Small intestine (tissue), 7 donors: ENCODE measurements at regions not wholly inside any gene's neighbourhood (a gene's known extent, or its start where the extent isn't known, plus 50 kb on each side); places are given as distances from the start of the nearest gene placed in this dataset.
"Not testable (repeated sequence)": the region's sequence is repeated elsewhere in the genome, so short reads cannot be mapped to it uniquely, and the experiment has no call there.

Experiments
- DNase-seq, 2 donors: peaks; one replicate each; pipeline versions ENCODE4 v3.0.0 to v3.0.0-alpha.2; 2013
- FAIRE-seq: peaks from 2 replicates; lab custom pipeline; 2012; peaks lifted over from hg19 to GRCh38; lab: Jason Lieb, UNC
- H3K27ac ChIP-seq, 3 donors: one replicate each; pipeline ENCODE4 v1.5.1; 2013; ENCODE audit warnings: low read length in 2 of 3, mild to moderate bottlenecking in 2 of 3, control low read depth in 1 of 3, inconsistent platforms in 1 of 3, low read depth in 1 of 3, moderate library complexity in 1 of 3
- H3K27me3 ChIP-seq, 3 donors: one replicate each; pipeline ENCODE4 v1.6.1; 2013; ENCODE audit warnings: low read length in 3 of 3, inconsistent platforms in 1 of 3; ENCODE audit not compliant: control insufficient read depth in 3 of 3, insufficient read depth in 3 of 3
- H3K36me3 ChIP-seq, 3 donors: one replicate each; pipeline ENCODE4 v1.6.1; 2013; ENCODE audit warnings: low read length in 3 of 3, inconsistent platforms in 1 of 3, low read depth in 1 of 3, mild to moderate bottlenecking in 1 of 3, moderate library complexity in 1 of 3; ENCODE audit not compliant: control insufficient read depth in 3 of 3, insufficient read depth in 2 of 3
- H3K4me1 ChIP-seq, 3 donors: one replicate each; pipeline ENCODE4 v1.6.1; 2013; ENCODE audit warnings: low read length in 2 of 3, inconsistent platforms in 1 of 3, low read depth in 1 of 3, mild to moderate bottlenecking in 1 of 3, moderate library complexity in 1 of 3; ENCODE audit not compliant: control insufficient read depth in 3 of 3, insufficient read depth in 2 of 3
- H3K4me3 ChIP-seq, 3 donors: one replicate each; pipeline ENCODE4 v1.5.1; 2013; ENCODE audit warnings: low read length in 3 of 3, control low read depth in 1 of 3, inconsistent platforms in 1 of 3, low read depth in 1 of 3, mild to moderate bottlenecking in 1 of 3, moderate library complexity in 1 of 3
- H3K9me3 ChIP-seq, 2 donors: one replicate each; pipeline ENCODE4 v1.6.1; 2013; ENCODE audit warnings: low read depth in 1 of 2, low read length in 1 of 2; ENCODE audit not compliant: control insufficient read depth in 2 of 2, insufficient read depth in 1 of 2
- WGBS, 3 donors: extraction: QIAGEN DNeasy Blood & Tissue Kit; methylation state at CpG; one replicate each; pipeline ENCODE4 v1.1.7; 2013; 5-methylcytosine and 5-hydroxymethylcytosine counted together
- donor health status: healthy with polysubstance abuse.
- donor health status: control.
- donor health status: control.
- donor health status: Bipolar disorder and iron deficiency.
- donor health status: healthy.

- H3K27me3 ChIP-seq, H3K9me3 ChIP-seq, H3K27ac ChIP-seq, DNase-seq, FAIRE-seq, H3K4me3 ChIP-seq, H3K36me3 ChIP-seq, H3K4me1 ChIP-seq: not testable (repeated sequence)
- WGBS, 3 donors = 94 to 96% (median 96%) methylated on average over 5 of the region's 5 CpGs
These were observed 86.9 kb upstream of the FZD7 start for GRCh38 chr2:201946746-201947145.

- Histone ChIP-seq H3K4me1 (peaks cover 0 to 6% (median 0%) of the 10 kb centered on the region in 3 donors), H3K36me3 (no peaks in the 10 kb centered on the region), H3K9me3 (no peaks in the 10 kb centered on the region), H3K27ac (no peak overlapping the region), H3K27me3 (no peaks in the 10 kb centered on the region), H3K4me3 (no peak overlapping the region)
- FAIRE-seq = no peak
- no peak for DNase-seq
These were observed 86.4 kb upstream of the FZD7 start for GRCh38 chr2:201947287-201947686.

- DNase-seq (no peak), FAIRE-seq (no peak)
- H3K27ac ChIP-seq = no peak overlapping the region
- no peak overlapping the region for H3K4me3 ChIP-seq
- H3K4me1 ChIP-seq = peaks cover 0 to 6% (median 0%) of the 10 kb centered on the region in 3 donors
- H3K36me3 ChIP-seq = no peaks in the 10 kb centered on the region
- WGBS, 3 donors = 56 to 81% (median 66%) methylated on average over 22 of the region's 22 CpGs
- H3K9me3 ChIP-seq = no peaks in the 10 kb centered on the region
- no peaks in the 10 kb centered on the region for H3K27me3 ChIP-seq
These were observed 84.3 kb upstream of the FZD7 start for GRCh38 chr2:201949181-201949926.

GRCh38 chr2:201949927-201950246 is 83.8 kb upstream of the FZD7 start:
- FAIRE-seq (no peak), DNase-seq (no peak)
- Histone ChIP-seq H3K27ac (no peak overlapping the region), H3K27me3 (no peaks in the 10 kb centered on the region), H3K36me3 (no peaks in the 10 kb centered on the region), H3K4me1 (peaks cover 0 to 4% (median 0%) of the 10 kb centered on the region in 3 donors), H3K4me3 (no peak overlapping the region), H3K9me3 (no peaks in the 10 kb centered on the region)
- 93% methylated on average over 8 of the region's 8 CpGs for WGBS, 3 donors

- no peaks in the 10 kb centered on the region for H3K4me1 ChIP-seq
- no peaks in the 10 kb centered on the region for H3K36me3 ChIP-seq
- H3K27ac ChIP-seq = no peak overlapping the region
- 74 to 79% (median 79%) methylated on average over 6 of the region's 6 CpGs for WGBS, 3 donors
- no peak overlapping the region for H3K4me3 ChIP-seq
- no peaks in the 10 kb centered on the region for H3K9me3 ChIP-seq
- DNase-seq (no peak), FAIRE-seq (no peak)
- H3K27me3 ChIP-seq = no peaks in the 10 kb centered on the region
These were observed 83.0 kb upstream of the FZD7 start for GRCh38 chr2:201950606-201951005.

GRCh38 chr2:201952187-201952586 is 81.5 kb upstream of the FZD7 start:
- Histone ChIP-seq H3K27ac (no peak overlapping the region), H3K9me3 (no peaks in the 10 kb centered on the region), H3K36me3 (no peaks in the 10 kb centered on the region), H3K27me3 (no peaks in the 10 kb centered on the region), H3K4me3 (no peak overlapping the region), H3K4me1 (no peaks in the 10 kb centered on the region)
- FAIRE-seq (no peak), DNase-seq (no peak)
- WGBS, 3 donors = 81 to 90% (median 82%) methylated on average over 5 of the region's 5 CpGs

- no peaks in the 10 kb centered on the region for H3K4me1 ChIP-seq
- FAIRE-seq (no peak), DNase-seq (no peak)
- no peaks in the 10 kb centered on the region for H3K9me3 ChIP-seq
- H3K27me3 ChIP-seq = no peaks in the 10 kb centered on the region
- no peak overlapping the region for H3K27ac ChIP-seq
- 81 to 93% (median 85%) methylated on average over 4 of the region's 4 CpGs for WGBS, 3 donors
- H3K4me3 ChIP-seq = no peak overlapping the region
- no peaks in the 10 kb centered on the region for H3K36me3 ChIP-seq
These were observed 80.3 kb upstream of the FZD7 start for GRCh38 chr2:201953396-201953795.

- Histone ChIP-seq H3K9me3 (no peaks in the 10 kb centered on the region), H3K27me3 (no peaks in the 10 kb centered on the region), H3K4me3 (no peak overlapping the region), H3K4me1 (no peaks in the 10 kb centered on the region), H3K36me3 (no peaks in the 10 kb centered on the region), H3K27ac (no peak overlapping the region)
- 53 to 69% (median 53%) methylated on average over 4 of the region's 4 CpGs for WGBS, 3 donors
- no peak for DNase-seq
- FAIRE-seq = no peak
These were observed 79.8 kb upstream of the FZD7 start for GRCh38 chr2:201953880-201954279.

- 82 to 88% (median 83%) methylated on average over 5 of the region's 5 CpGs for WGBS, 3 donors
- Histone ChIP-seq H3K27ac (no peak overlapping the region), H3K36me3 (no peaks in the 10 kb centered on the region), H3K4me3 (no peak overlapping the region), H3K9me3 (no peaks in the 10 kb centered on the region), H3K27me3 (no peaks in the 10 kb centered on the region), H3K4me1 (no peaks in the 10 kb centered on the region)
- FAIRE-seq (no peak), DNase-seq (no peak)
These were observed 78.4 kb upstream of the FZD7 start for GRCh38 chr2:201955231-201955630.
